NCI-H187 (cell line): ENCODE measurements at regions not wholly inside any gene's neighbourhood (a gene's known extent, or its start where the extent isn't known, plus 50 kb on each side); places are given as distances from the start of the nearest gene placed in this dataset.
"Not testable (repeated sequence)": the region's sequence is repeated elsewhere in the genome, so short reads cannot be mapped to it uniquely, and the experiment has no call there.

ENCODE experiments used
- DNase-seq, 2 experiments: peaks; one replicate each; lab custom pipeline; 2025; lab: John Stamatoyannopoulos, UW

- no peak for DNase-seq
Measured at GRCh38 chr12:126903027-126903876, 1363.7 kb upstream of the TMEM132C start.

GRCh38 chr12:126905752-126906151 lies 1361.2 kb upstream of the TMEM132C start:
- DNase-seq: no peak

- no peak for DNase-seq
Measured at GRCh38 chr12:126907900-126908764, 1358.8 kb upstream of the TMEM132C start.

- no peak for DNase-seq
Measured at GRCh38 chr12:126908765-126909142, 1358.2 kb upstream of the TMEM132C start.

- no peak for DNase-seq
Measured at GRCh38 chr12:126910570-126910969, 1356.4 kb upstream of the TMEM132C start.

GRCh38 chr12:126912111-126912510 lies 1354.9 kb upstream of the TMEM132C start:
- no peak for DNase-seq

- no peak for DNase-seq
Measured at GRCh38 chr12:126914170-126914793, 1352.7 kb upstream of the TMEM132C start.

- DNase-seq: no peak
Measured at GRCh38 chr12:126915309-126915708, 1351.7 kb upstream of the TMEM132C start.

- DNase-seq: no peak
Measured at GRCh38 chr12:126926023-126926594, 1340.9 kb upstream of the TMEM132C start.

- no peak for DNase-seq
Measured at GRCh38 chr12:126930234-126930633, 1336.7 kb upstream of the TMEM132C start.

- no peak for DNase-seq
Measured at GRCh38 chr12:126932156-126932555, 1334.8 kb upstream of the TMEM132C start.

GRCh38 chr12:126935435-126935834 lies 1331.5 kb upstream of the TMEM132C start:
- DNase-seq: no peak

GRCh38 chr12:126936181-126936851 lies 1330.7 kb upstream of the TMEM132C start:
- no peak for DNase-seq

- DNase-seq: no peak
Measured at GRCh38 chr12:126937431-126937830, 1329.5 kb upstream of the TMEM132C start.

- DNase-seq: no peak
Measured at GRCh38 chr12:126944684-126945083, 1322.3 kb upstream of the TMEM132C start.

GRCh38 chr12:126946958-126947357 lies 1320.0 kb upstream of the TMEM132C start:
- not testable (repeated sequence) for DNase-seq

GRCh38 chr12:126949558-126949957 lies 1317.4 kb upstream of the TMEM132C start:
- no peak for DNase-seq

GRCh38 chr12:126950266-126950665 lies 1316.7 kb upstream of the TMEM132C start:
- DNase-seq: no peak

- no peak for DNase-seq
Measured at GRCh38 chr12:126952096-126953007, 1314.6 kb upstream of the TMEM132C start.

GRCh38 chr12:126953365-126953889 lies 1313.5 kb upstream of the TMEM132C start:
- no peak for DNase-seq
